Upper lobe of left lung (tissue), 4 donors: ENCODE measurements at regions not wholly inside any gene's neighbourhood (a gene's known extent, or its start where the extent isn't known, plus 50 kb on each side); places are given as distances from the start of the nearest gene placed in this dataset.

Source experiments
- CTCF ChIP-seq, 6 experiments: fragments of 450-650 bp in 4 of 6; fragments of 200-600 bp in 2 of 6; sonication (generic) in 2 of 6; IDR thresholded peaks; one replicate each; pipeline ENCODE4 v1.5.1; 2016 to 2019; ENCODE audit warnings: antibody characterized with exemption in 6 of 6
- POLR2A ChIP-seq, 4 donors: fragments of 450-650 bp; IDR thresholded peaks; one replicate each; pipeline ENCODE4 v1.5.1; 2016 to 2017; ENCODE audit warnings: antibody characterized with exemption in 4 of 4, mild to moderate bottlenecking in 2 of 4
- POLR2AphosphoS5 ChIP-seq, 2 donors: sonication (generic); formaldehyde crosslinking; IDR thresholded peaks; one replicate each; pipeline ENCODE4 v1.5.1; 2017; ENCODE audit warnings: antibody characterized with exemption in 2 of 2

GRCh38 chr1:222898191-222898527 is 83.3 kb downstream of the DISP1 start:
- TF ChIP-seq CTCF (IDR thresholded peaks at IDR 0.05) (no peak), POLR2AphosphoS5 (IDR thresholded peaks at IDR 0.05) (no peak), POLR2A (IDR thresholded peaks at IDR 0.05) (no peak)
